HepG2 (cell line): ENCODE measurements at regions not wholly inside any gene's neighbourhood (a gene's known extent, or its start where the extent isn't known, plus 50 kb on each side); places are given as distances from the start of the nearest gene placed in this dataset.

ENCODE experiments used
- CHD4 ChIP-seq: fragments of 200-600 bp; sonication (generic); IDR thresholded peaks from 2 replicates; pipeline ENCODE4 v1.7.0; 2017; ENCODE audit warnings: mild to moderate bottlenecking, low read length, borderline replicate concordance
- CREB1 ChIP-seq, 2 experiments: fragments of 450-650 bp in 1 of 2; IDR thresholded peaks; 2 replicates each; pipeline ENCODE4 v1.6.1; 2016 to 2017; ENCODE audit warnings: control low read depth in 1 of 2, mild to moderate bottlenecking in 1 of 2, missing compliant biosample characterization in 1 of 2, missing genetic modification characterization in 1 of 2
- FOXK1 ChIP-seq: sonication (generic); formaldehyde crosslinking; IDR thresholded peaks from 2 replicates; pipeline ENCODE4 v1.4.0; 2020; ENCODE audit warnings: low read depth, missing genetic modification reagents, borderline replicate concordance
- GABPA ChIP-seq, 2 experiments: IDR thresholded peaks; 2 replicates each; pipeline ENCODE4 v1.6.1; 2011 to 2016; ENCODE audit warnings: low read depth in 2 of 2, low read length in 1 of 2, missing biosample characterization in 1 of 2, missing genetic modification characterization in 1 of 2
- HMGXB4 ChIP-seq, 2 experiments: sonication (generic) in 1 of 2; formaldehyde crosslinking in 1 of 2; IDR thresholded peaks; 2 replicates each; pipeline versions ENCODE4 v1.4.0 to v1.6.1; 2018 to 2020; ENCODE audit warnings: missing genetic modification reagents in 2 of 2, borderline replicate concordance in 1 of 2, low read depth in 1 of 2, mild to moderate bottlenecking in 1 of 2, missing biosample characterization in 1 of 2
- HNF4A ChIP-seq: sonication (generic); formaldehyde crosslinking; IDR thresholded peaks from 2 replicates; pipeline ENCODE4 v1.4.0; 2020; ENCODE audit warnings: missing genetic modification reagents
- ISL2 ChIP-seq: sonication (generic); formaldehyde crosslinking; IDR thresholded peaks from 2 replicates; pipeline ENCODE4 v1.5.0; 2020; ENCODE audit warnings: missing genetic modification reagents
- MAF1 ChIP-seq: sonication (generic); formaldehyde crosslinking; IDR thresholded peaks from 2 replicates; pipeline ENCODE4 v1.5.0; 2020; ENCODE audit warnings: missing genetic modification reagents, borderline replicate concordance
- NFIC ChIP-seq: IDR thresholded peaks from 2 replicates; pipeline ENCODE4 v1.6.1; 2012; ENCODE audit warnings: mild to moderate bottlenecking, low read length, inconsistent platforms
- PITX1 ChIP-seq: sonication (generic); formaldehyde crosslinking; IDR thresholded peaks from 2 replicates; pipeline ENCODE4 v1.5.1; 2020; ENCODE audit warnings: mild to moderate bottlenecking, missing genetic modification reagents
- PRPF4 ChIP-seq: fragments of 200-400 bp; formaldehyde crosslinking; IDR thresholded peaks from 2 replicates; pipeline ENCODE4 v1.6.1; 2016; ENCODE audit warnings: low read length, low read depth; ENCODE audit not compliant: poor library complexity, severe bottlenecking
- ZFP90 ChIP-seq: sonication (generic); formaldehyde crosslinking; IDR thresholded peaks from 2 replicates; pipeline ENCODE4 v1.8.0; 2022; ENCODE audit warnings: missing genetic modification reagents, mild to moderate bottlenecking, inconsistent platforms, borderline replicate concordance
- ZFX ChIP-seq: sonication (generic); formaldehyde crosslinking; IDR thresholded peaks from 2 replicates; pipeline ENCODE4 v1.4.0; 2020; ENCODE audit warnings: mild to moderate bottlenecking, low read depth, missing genetic modification reagents, moderate library complexity
- ZMYM3 ChIP-seq: sonication (generic); formaldehyde crosslinking; IDR thresholded peaks from 2 replicates; pipeline ENCODE4 v1.5.1; 2020; ENCODE audit warnings: mild to moderate bottlenecking, missing genetic modification reagents
- ZNF225 ChIP-seq: sonication (generic); formaldehyde crosslinking; IDR thresholded peaks from 2 replicates; pipeline ENCODE4 v1.4.0; 2020; ENCODE audit warnings: mild to moderate bottlenecking, missing genetic modification reagents
- ZNF24 ChIP-seq: fragments of 450-650 bp; IDR thresholded peaks from 2 replicates; pipeline ENCODE4 v1.6.1; 2017; ENCODE audit warnings: antibody characterized with exemption, mild to moderate bottlenecking
- ZNF264 ChIP-seq: sonication (generic); formaldehyde crosslinking; IDR thresholded peaks from 2 replicates; pipeline ENCODE4 v1.4.0; 2020; ENCODE audit warnings: missing genetic modification reagents
- ZNF619 ChIP-seq: sonication (generic); formaldehyde crosslinking; IDR thresholded peaks from 2 replicates; pipeline ENCODE4 v1.4.0; 2020; ENCODE audit warnings: mild to moderate bottlenecking, missing genetic modification reagents
- ZNF768 ChIP-seq: sonication (generic); formaldehyde crosslinking; IDR thresholded peaks from 2 replicates; pipeline ENCODE4 v1.4.0; 2020; ENCODE audit warnings: missing genetic modification reagents
- TF ChIP-seq, protein P1 (sequence below): sonication (generic); formaldehyde crosslinking; IDR thresholded peaks from 2 replicates; pipeline ENCODE4 v1.4.0; 2020; ENCODE audit warnings: missing genetic modification reagents
- TF ChIP-seq, protein P2 (sequence below): sonication (generic); formaldehyde crosslinking; IDR thresholded peaks from 2 replicates; pipeline ENCODE4 v1.5.0; 2020; ENCODE audit warnings: missing genetic modification reagents, mild to moderate bottlenecking, borderline replicate concordance
- TF ChIP-seq, protein P3 (sequence below), 2 experiments: sonication (generic) in 1 of 2; formaldehyde crosslinking in 1 of 2; IDR thresholded peaks; 2 replicates each; pipeline versions ENCODE4 v1.5.1 to v1.6.1; 2011 to 2020; ENCODE audit warnings: borderline replicate concordance in 1 of 2, low read depth in 1 of 2, low read length in 1 of 2, mild to moderate bottlenecking in 1 of 2, missing genetic modification reagents in 1 of 2, moderate library complexity in 1 of 2
- TF ChIP-seq, protein P4 (sequence below): sonication (generic); formaldehyde crosslinking; IDR thresholded peaks from 2 replicates; pipeline ENCODE4 v1.9.0; 2022; ENCODE audit warnings: low read depth, missing genetic modification reagents

GRCh38 chr1:222464841-222465210, 83.1 kb downstream of the HHIPL2 start (continued):
- TF ChIP-seq PITX1 (CRISPR knock-in tag) = 0 out of 2 replicates have a peak, but pooled peaks have one; percentile 16
- TF ChIP-seq CHD4 = peak; percentile 92; the same call in 1 of the 2 replicates
- peak; percentile 90; the same call in 1 of the 2 replicates for TF ChIP-seq MAF1 (CRISPR knock-in tag)
- peak; percentile 60; the same call in 1 of the 2 replicates for TF ChIP-seq FOXK1 (CRISPR knock-in tag)
- peak; percentile 90 for TF ChIP-seq ZNF24
- TF ChIP-seq ZNF225 (CRISPR knock-in tag) = no peak
- no peak for TF ChIP-seq ZFP90
- TF ChIP-seq CREB1 (IDR thresholded peaks at IDR 0.05) = no peak
- peak; percentile 69 for TF ChIP-seq CREB1 (CRISPR knock-in tag; IDR thresholded peaks at IDR 0.05)
- TF ChIP-seq ZNF264 (CRISPR knock-in tag) = 0 out of 2 replicates have a peak, but pooled peaks have one; percentile 32
- no peak for TF ChIP-seq ZFX
- no peak for TF ChIP-seq GABPA (IDR thresholded peaks at IDR 0.05; ENCODE audit: low read depth, low read length)
- peak; percentile 24; the same call in 1 of the 2 replicates for TF ChIP-seq GABPA (CRISPR knock-in tag; IDR thresholded peaks at IDR 0.05; ENCODE audit: low read depth)
- TF ChIP-seq, protein P1, sequence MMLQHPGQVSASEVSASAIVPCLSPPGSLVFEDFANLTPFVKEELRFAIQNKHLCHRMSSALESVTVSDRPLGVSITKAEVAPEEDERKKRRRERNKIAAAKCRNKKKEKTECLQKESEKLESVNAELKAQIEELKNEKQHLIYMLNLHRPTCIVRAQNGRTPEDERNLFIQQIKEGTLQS = no peak
- peak; percentile 93 for TF ChIP-seq PRPF4
- TF ChIP-seq, protein P2, sequence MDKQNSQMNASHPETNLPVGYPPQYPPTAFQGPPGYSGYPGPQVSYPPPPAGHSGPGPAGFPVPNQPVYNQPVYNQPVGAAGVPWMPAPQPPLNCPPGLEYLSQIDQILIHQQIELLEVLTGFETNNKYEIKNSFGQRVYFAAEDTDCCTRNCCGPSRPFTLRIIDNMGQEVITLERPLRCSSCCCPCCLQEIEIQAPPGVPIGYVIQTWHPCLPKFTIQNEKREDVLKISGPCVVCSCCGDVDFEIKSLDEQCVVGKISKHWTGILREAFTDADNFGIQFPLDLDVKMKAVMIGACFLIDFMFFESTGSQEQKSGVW (CRISPR knock-in tag) = 0 out of 2 replicates have a peak, but pooled peaks have one; percentile 18
- TF ChIP-seq HNF4A = peak; percentile 19; the same call in 1 of the 2 replicates
- peak; percentile 10; the same call in 1 of the 2 replicates for TF ChIP-seq ISL2 (CRISPR knock-in tag)
- no peak; a peak in 1 of 4 replicates for TF ChIP-seq HMGXB4 (CRISPR knock-in tag; IDR thresholded peaks at IDR 0.05; ENCODE audit: borderline replicate concordance in 1 of 2, low read depth in 1 of 2)
- no peak for TF ChIP-seq ZNF619
- TF ChIP-seq, protein P3, sequence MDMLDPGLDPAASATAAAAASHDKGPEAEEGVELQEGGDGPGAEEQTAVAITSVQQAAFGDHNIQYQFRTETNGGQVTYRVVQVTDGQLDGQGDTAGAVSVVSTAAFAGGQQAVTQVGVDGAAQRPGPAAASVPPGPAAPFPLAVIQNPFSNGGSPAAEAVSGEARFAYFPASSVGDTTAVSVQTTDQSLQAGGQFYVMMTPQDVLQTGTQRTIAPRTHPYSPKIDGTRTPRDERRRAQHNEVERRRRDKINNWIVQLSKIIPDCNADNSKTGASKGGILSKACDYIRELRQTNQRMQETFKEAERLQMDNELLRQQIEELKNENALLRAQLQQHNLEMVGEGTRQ (IDR thresholded peaks at IDR 0.05; ENCODE audit: low read depth, low read length) = peak; percentile 50
- TF ChIP-seq, protein P3 (CRISPR knock-in tag; IDR thresholded peaks at IDR 0.05; ENCODE audit: borderline replicate concordance) = peak; percentile 58; the same call in 1 of the 2 replicates
- TF ChIP-seq, protein P4, sequence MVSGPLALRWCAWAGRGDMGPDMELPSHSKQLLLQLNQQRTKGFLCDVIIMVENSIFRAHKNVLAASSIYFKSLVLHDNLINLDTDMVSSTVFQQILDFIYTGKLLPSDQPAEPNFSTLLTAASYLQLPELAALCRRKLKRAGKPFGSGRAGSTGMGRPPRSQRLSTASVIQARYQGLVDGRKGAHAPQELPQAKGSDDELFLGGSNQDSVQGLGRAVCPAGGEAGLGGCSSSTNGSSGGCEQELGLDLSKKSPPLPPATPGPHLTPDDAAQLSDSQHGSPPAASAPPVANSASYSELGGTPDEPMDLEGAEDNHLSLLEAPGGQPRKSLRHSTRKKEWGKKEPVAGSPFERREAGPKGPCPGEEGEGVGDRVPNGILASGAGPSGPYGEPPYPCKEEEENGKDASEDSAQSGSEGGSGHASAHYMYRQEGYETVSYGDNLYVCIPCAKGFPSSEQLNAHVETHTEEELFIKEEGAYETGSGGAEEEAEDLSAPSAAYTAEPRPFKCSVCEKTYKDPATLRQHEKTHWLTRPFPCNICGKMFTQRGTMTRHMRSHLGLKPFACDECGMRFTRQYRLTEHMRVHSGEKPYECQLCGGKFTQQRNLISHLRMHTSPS (CRISPR knock-in tag) = no peak
- TF ChIP-seq NFIC = peak; percentile 55; the same call in 1 of the 2 replicates
- peak; percentile 69 for TF ChIP-seq ZMYM3 (CRISPR knock-in tag)
- no peak for TF ChIP-seq ZNF768 (CRISPR knock-in tag)
